ENCODE measurements at regions not wholly inside any gene's neighbourhood (a gene's known extent, or its start where the extent isn't known, plus 50 kb on each side); places are given as distances from the start of the nearest gene placed in this dataset.

GRCh38 chr13:111038887-111039286 lies 76.2 kb upstream of the ARHGEF7 start:
- TF ChIP-seq CTCF (conservative IDR thresholded peaks at IDR 0.05 in 1 of 2, IDR thresholded peaks at IDR 0.05 in 1 of 2; ENCODE audit: extremely low read depth in 1 of 2, insufficient read depth in 1 of 2, low read depth in 1 of 2, low read length in 2 of 2) (no peak), EZH2 (IDR thresholded peaks at IDR 0.05; ENCODE audit: borderline replicate concordance, low read length) (no peak)
